ENCODE measurements at regions not wholly inside any gene's neighbourhood (a gene's known extent, or its start where the extent isn't known, plus 50 kb on each side); places are given as distances from the start of the nearest gene placed in this dataset.

- no peaks in the 10 kb centered on the region for H3K27me3 ChIP-seq
- no peaks in the 10 kb centered on the region for H3K9me3 ChIP-seq
- no peak for TF ChIP-seq CTCF (IDR thresholded peaks at IDR 0.05)
- no peak for TF ChIP-seq POLR2A (IDR thresholded peaks at IDR 0.05)
- H3K36me3 ChIP-seq (ENCODE audit: low read depth, missing control alignments), result no peaks in the 10 kb centered on the region
- DNase-seq, result no peak
- H3K27ac ChIP-seq, result no peak overlapping the region
- intact Hi-C loops (cut with DNase I; ENCODE audit: low total_unique reads), result no loop called here
- no peak overlapping the region for H3K4me3 ChIP-seq
- H3K4me1 ChIP-seq, result no peaks in the 10 kb centered on the region
Observed at GRCh38 chrX:93977641-93978040, 303.6 kb downstream of the FAM133A start.

GRCh38 chrX:93985344-93986307 is 311.6 kb downstream of the FAM133A start:
- Histone ChIP-seq H3K36me3 (ENCODE audit: low read depth, missing control alignments) (no peaks in the 10 kb centered on the region), H3K9me3 (no peaks in the 10 kb centered on the region), H3K4me3 (no peak overlapping the region), H3K27me3 (no peaks in the 10 kb centered on the region), H3K4me1 (no peaks in the 10 kb centered on the region), H3K27ac (no peak overlapping the region)
- intact Hi-C loops (cut with DNase I; ENCODE audit: low total_unique reads), result no loop called here
- no peak for TF ChIP-seq CTCF (IDR thresholded peaks at IDR 0.05)
- TF ChIP-seq POLR2A (IDR thresholded peaks at IDR 0.05), result no peak
- DNase-seq, result no peak
- WGBS, 2 donors, result 48 to 50% methylated on average over 2 of the region's 2 CpGs
